AG09309 (cell line): ENCODE measurements at regions not wholly inside any gene's neighbourhood (a gene's known extent, or its start where the extent isn't known, plus 50 kb on each side); places are given as distances from the start of the nearest gene placed in this dataset.

ENCODE experiments used
- DNase-seq: peaks from one replicate; pipeline ENCODE4 v3.0.0-alpha.2; 2010; ENCODE audit warnings: low read depth
- H3K4me3 ChIP-seq: 2 replicates; pipeline ENCODE4 v1.5.1; 2011; ENCODE audit warnings: mild to moderate bottlenecking, low read depth, low read length, moderate library complexity; ENCODE audit not compliant: control insufficient read depth
- CTCF ChIP-seq: IDR thresholded peaks from 2 replicates; pipeline ENCODE4 v1.5.1; 2011; ENCODE audit warnings: mild to moderate bottlenecking, low read depth, low read length, inconsistent platforms; ENCODE audit not compliant: insufficient read depth, control insufficient read depth; ENCODE audit errors: missing control alignments

GRCh38 chr6:141653590-141653989, 479.1 kb upstream of the GJE1 start:
- H3K4me3 ChIP-seq, result no peak overlapping the region
- TF ChIP-seq CTCF, result no peak
- DNase-seq, result no peak

- TF ChIP-seq CTCF, result no peak
- no peak overlapping the region for H3K4me3 ChIP-seq
- no peak for DNase-seq
Measured at GRCh38 chr6:141641951-141642350, 490.8 kb upstream of the GJE1 start.

- peak; percentile 6 for TF ChIP-seq CTCF
- DNase-seq, result no peak
- no peak overlapping the region for H3K4me3 ChIP-seq
Measured at GRCh38 chr6:141641406-141641805, 491.3 kb upstream of the GJE1 start.

GRCh38 chr6:141635621-141636020, 497.1 kb upstream of the GJE1 start:
- DNase-seq, result no peak
- H3K4me3 ChIP-seq, result no peak overlapping the region
- TF ChIP-seq CTCF, result no peak

GRCh38 chr6:141634269-141634668, 498.5 kb upstream of the GJE1 start:
- no peak for DNase-seq
- no peak for TF ChIP-seq CTCF
- H3K4me3 ChIP-seq, result no peak overlapping the region

GRCh38 chr6:141624301-141624700, 508.4 kb upstream of the GJE1 start:
- DNase-seq, result no peak
- TF ChIP-seq CTCF, result no peak
- no peak overlapping the region for H3K4me3 ChIP-seq

GRCh38 chr6:141618180-141618581, 514.5 kb upstream of the GJE1 start:
- TF ChIP-seq CTCF, result no peak
- DNase-seq, result no peak
- H3K4me3 ChIP-seq, result no peak overlapping the region
